MCF 10A (cell line): ENCODE measurements at regions not wholly inside any gene's neighbourhood (a gene's known extent, or its start where the extent isn't known, plus 50 kb on each side); places are given as distances from the start of the nearest gene placed in this dataset.
"Not testable (repeated sequence)": the region's sequence is repeated elsewhere in the genome, so short reads cannot be mapped to it uniquely, and the experiment has no call there.

ENCODE experiments used
- BruUV-seq: library from RNA; stranded (reverse); fragments of 400-500 nt; replicated peaks from 2 replicates; lab custom pipeline; 2021; lab: Mats Ljungman, UMichigan
- CTCF ChIA-PET: fragments of 300-600 bp; sonication (Branson Sonifier 250); formaldehyde crosslinking; extraction: SDS; loops from one replicate; lab custom pipeline; 2021; ENCODE audit warnings: antibody characterized with exemption, inconsistent platforms; lab: Yijun Ruan, JAX
- POLR2A ChIA-PET: fragments of 300-600, 350-650 bp; sonication (Branson Sonifier 250); formaldehyde crosslinking; extraction: SDS; loops from one replicate; lab custom pipeline; 2020; ENCODE audit warnings: antibody characterized with exemption, inconsistent platforms; lab: Yijun Ruan, JAX
- DNase-seq: peaks from one replicate; pipeline ENCODE4 v3.0.0-alpha.2; 2018; ENCODE audit not compliant: unreplicated experiment
- H3K27ac Mint-ChIP-seq: one replicate; pipeline ENCODE4 v1.8.0; 2022; ENCODE audit warnings: mild to moderate bottlenecking, low read depth, mixed read lengths; ENCODE audit not compliant: unreplicated experiment
- H3K27me3 Mint-ChIP-seq: one replicate; pipeline ENCODE4 v1.8.0; 2022; ENCODE audit warnings: mixed read lengths; ENCODE audit not compliant: insufficient read depth, unreplicated experiment
- H3K36me3 Mint-ChIP-seq: one replicate; pipeline ENCODE4 v1.8.0; 2022; ENCODE audit warnings: mild to moderate bottlenecking, moderate library complexity, mixed read lengths; ENCODE audit not compliant: insufficient read depth, unreplicated experiment
- H3K4me1 Mint-ChIP-seq: one replicate; pipeline ENCODE4 v1.8.0; 2022; ENCODE audit warnings: mixed read lengths; ENCODE audit not compliant: insufficient read depth, unreplicated experiment
- H3K4me3 Mint-ChIP-seq: one replicate; pipeline ENCODE4 v1.8.0; 2022; ENCODE audit warnings: mild to moderate bottlenecking, moderate library complexity, mixed read lengths; ENCODE audit not compliant: unreplicated experiment
- H3K9me3 Mint-ChIP-seq: one replicate; pipeline ENCODE4 v1.8.0; 2022; ENCODE audit warnings: mixed read lengths; ENCODE audit not compliant: unreplicated experiment
- CTCF ChIP-seq: fragments of 200-600 bp; IDR thresholded peaks from one replicate; pipeline ENCODE4 v1.8.0; 2022; ENCODE audit warnings: antibody characterized with exemption, mild to moderate bottlenecking; ENCODE audit not compliant: unreplicated experiment
- intact Hi-C: fragments of 100-400 bp; cut with micrococcal nuclease; formaldehyde crosslinking; loops from 2 replicates; pipeline ENCODE4 v1.14.1; 2022

- peaks cover 30% of the 10 kb centered on the region for H3K27me3 Mint-ChIP-seq
- CTCF ChIA-PET, result no interaction called here
These were observed 320.5 kb downstream of the VRK1 start for GRCh38 chr14:97117693-97118092.

GRCh38 chr14:97120204-97120603, 323.0 kb downstream of the VRK1 start:
- POLR2A ChIA-PET, result no interaction called here
- Mint-ChIP-seq H3K36me3 (no peaks in the 10 kb centered on the region), H3K9me3 (no peaks in the 10 kb centered on the region), H3K4me1 (no peaks in the 10 kb centered on the region), H3K4me3 (no peak overlapping the region), H3K27me3 (peaks cover 32% of the 10 kb centered on the region), H3K27ac (no peak overlapping the region)
- intact Hi-C loops, result no loop called here
- no peak for DNase-seq
- no TSS peak for BruUV-seq
- TF ChIP-seq CTCF, result no peak
- CTCF ChIA-PET, result no interaction called here

More at GRCh38 chr14:97117693-97118092, 320.5 kb downstream of the VRK1 start:
- H3K4me1 Mint-ChIP-seq, result no peaks in the 10 kb centered on the region
- no peaks in the 10 kb centered on the region for H3K36me3 Mint-ChIP-seq
- POLR2A ChIA-PET, result no interaction called here
- no peak for DNase-seq
- H3K9me3 Mint-ChIP-seq, result no peaks in the 10 kb centered on the region
- BruUV-seq, result no TSS peak
- no peak overlapping the region for H3K27ac Mint-ChIP-seq
- intact Hi-C loops, result no loop called here
- TF ChIP-seq CTCF, result no peak
- H3K4me3 Mint-ChIP-seq, result no peak overlapping the region

GRCh38 chr14:97120611-97121031, 323.4 kb downstream of the VRK1 start:
- Mint-ChIP-seq H3K4me1 (no peaks in the 10 kb centered on the region), H3K27ac (no peak overlapping the region), H3K36me3 (no peaks in the 10 kb centered on the region), H3K27me3 (peaks cover 28% of the 10 kb centered on the region), H3K9me3 (no peaks in the 10 kb centered on the region), H3K4me3 (no peak overlapping the region)
- CTCF ChIA-PET, result interaction anchor here (0.7 kb wide), 1 partner anchor 283 kb away, joined by 4 read pairs; no protein-coding TSS in a partner anchor
- peak; percentile 20 for DNase-seq
- no TSS peak for BruUV-seq
- POLR2A ChIA-PET, result no interaction called here
- no peak for TF ChIP-seq CTCF
- intact Hi-C loops, result no loop called here

- ChIA-PET POLR2A (no interaction called here), CTCF (no interaction called here)
- Mint-ChIP-seq H3K4me3 (no peak overlapping the region), H3K27ac (no peak overlapping the region), H3K9me3 (peaks cover 8% of the 10 kb centered on the region), H3K27me3 (no peaks in the 10 kb centered on the region), H3K4me1 (no peaks in the 10 kb centered on the region), H3K36me3 (no peaks in the 10 kb centered on the region)
- intact Hi-C loops, result no loop called here
- no TSS peak for BruUV-seq
- DNase-seq, result no peak
- no peak for TF ChIP-seq CTCF
These were observed 332.5 kb downstream of the VRK1 start for GRCh38 chr14:97129639-97130038.

GRCh38 chr14:97135847-97136246, 338.7 kb downstream of the VRK1 start:
- H3K4me3 Mint-ChIP-seq, H3K27ac Mint-ChIP-seq, BruUV-seq, POLR2A ChIA-PET, CTCF ChIA-PET, DNase-seq, intact Hi-C loops, H3K27me3 Mint-ChIP-seq, H3K4me1 Mint-ChIP-seq, H3K36me3 Mint-ChIP-seq: not testable (repeated sequence)
- peaks cover 20% of the 10 kb centered on the region for H3K9me3 Mint-ChIP-seq
